ENCODE measurements at regions not wholly inside any gene's neighbourhood (a gene's known extent, or its start where the extent isn't known, plus 50 kb on each side); places are given as distances from the start of the nearest gene placed in this dataset.
"Not testable (repeated sequence)": the region's sequence is repeated elsewhere in the genome, so short reads cannot be mapped to it uniquely, and the experiment has no call there.

- no peak overlapping the region for H3K9ac ChIP-seq (ENCODE audit: low read length)
- DNase-seq (ENCODE audit: low read depth): no peak
- no peaks in the 10 kb centered on the region for H3K36me3 ChIP-seq (ENCODE audit: control insufficient read depth, insufficient read depth, low read length, severe bottlenecking)
- H3K4me1 ChIP-seq (ENCODE audit: control insufficient read depth, insufficient read depth, low read length): no peaks in the 10 kb centered on the region
- H3K4me3 ChIP-seq (ENCODE audit: low read length): no peak overlapping the region
- no peaks in the 10 kb centered on the region for H3K27me3 ChIP-seq (replicated peaks; ENCODE audit: control insufficient read depth, insufficient read depth, low read length)
- peaks cover 7% of the 10 kb centered on the region for H3K9me3 ChIP-seq (ENCODE audit: control insufficient read depth, low read length)
Observed at GRCh38 chr4:13678186-13678924, 50.8 kb upstream of the BOD1L1 start.

- no peak for DNase-seq (ENCODE audit: low read depth)
- no peaks in the 10 kb centered on the region for H3K27me3 ChIP-seq (replicated peaks; ENCODE audit: control insufficient read depth, insufficient read depth, low read length)
- no peak overlapping the region for H3K4me3 ChIP-seq (ENCODE audit: low read length)
- H3K4me1 ChIP-seq (ENCODE audit: control insufficient read depth, insufficient read depth, low read length): no peaks in the 10 kb centered on the region
- H3K9me3 ChIP-seq (ENCODE audit: control insufficient read depth, low read length): peaks cover 9% of the 10 kb centered on the region
- no peaks in the 10 kb centered on the region for H3K36me3 ChIP-seq (ENCODE audit: control insufficient read depth, insufficient read depth, low read length, severe bottlenecking)
- H3K9ac ChIP-seq (ENCODE audit: low read length): no peak overlapping the region
Observed at GRCh38 chr4:13681570-13681969, 54.0 kb upstream of the BOD1L1 start.

GRCh38 chr4:13694256-13694655 is 66.7 kb upstream of the BOD1L1 start:
- Histone ChIP-seq H3K36me3 (ENCODE audit: control insufficient read depth, insufficient read depth, low read length, severe bottlenecking) (no peaks in the 10 kb centered on the region), H3K27me3 (replicated peaks; ENCODE audit: control insufficient read depth, insufficient read depth, low read length) (no peaks in the 10 kb centered on the region), H3K9ac (ENCODE audit: low read length) (no peak overlapping the region), H3K4me1 (ENCODE audit: control insufficient read depth, insufficient read depth, low read length) (no peaks in the 10 kb centered on the region), H3K4me3 (ENCODE audit: low read length) (no peak overlapping the region), H3K9me3 (ENCODE audit: control insufficient read depth, low read length) (peaks cover 11% of the 10 kb centered on the region)
- no peak for DNase-seq (ENCODE audit: low read depth)

DNA sequence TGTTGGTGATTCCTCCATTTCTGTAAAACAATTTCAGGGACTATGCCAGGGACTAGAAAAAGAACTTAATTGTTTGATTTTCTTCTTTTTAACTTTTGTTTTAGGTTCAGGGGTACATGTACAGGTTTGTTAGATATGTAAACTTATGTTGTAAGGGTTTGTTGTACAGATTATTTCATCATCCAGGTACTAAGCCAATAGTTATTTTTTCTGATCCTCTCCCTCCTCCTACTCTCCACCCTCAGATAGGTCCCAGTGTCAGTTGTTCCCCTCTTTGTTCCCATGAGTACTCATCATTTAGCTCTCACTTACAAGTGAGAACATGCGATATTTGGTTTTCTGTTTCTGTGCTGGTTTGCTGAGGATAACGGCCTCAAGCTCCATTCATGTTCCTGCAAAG is 70.8 kb upstream of the BOD1L1 start:
- Histone ChIP-seq H3K36me3 (ENCODE audit: control insufficient read depth, insufficient read depth, low read length, severe bottlenecking) (no peaks in the 10 kb centered on the region), H3K27me3 (replicated peaks; ENCODE audit: control insufficient read depth, insufficient read depth, low read length) (no peaks in the 10 kb centered on the region), H3K9ac (ENCODE audit: low read length) (no peak overlapping the region), H3K4me3 (ENCODE audit: low read length) (no peak overlapping the region), H3K9me3 (ENCODE audit: control insufficient read depth, low read length) (no peaks in the 10 kb centered on the region), H3K4me1 (ENCODE audit: control insufficient read depth, insufficient read depth, low read length) (peaks cover 22% of the 10 kb centered on the region)
- DNase-seq (ENCODE audit: low read depth): no peak

DNA sequence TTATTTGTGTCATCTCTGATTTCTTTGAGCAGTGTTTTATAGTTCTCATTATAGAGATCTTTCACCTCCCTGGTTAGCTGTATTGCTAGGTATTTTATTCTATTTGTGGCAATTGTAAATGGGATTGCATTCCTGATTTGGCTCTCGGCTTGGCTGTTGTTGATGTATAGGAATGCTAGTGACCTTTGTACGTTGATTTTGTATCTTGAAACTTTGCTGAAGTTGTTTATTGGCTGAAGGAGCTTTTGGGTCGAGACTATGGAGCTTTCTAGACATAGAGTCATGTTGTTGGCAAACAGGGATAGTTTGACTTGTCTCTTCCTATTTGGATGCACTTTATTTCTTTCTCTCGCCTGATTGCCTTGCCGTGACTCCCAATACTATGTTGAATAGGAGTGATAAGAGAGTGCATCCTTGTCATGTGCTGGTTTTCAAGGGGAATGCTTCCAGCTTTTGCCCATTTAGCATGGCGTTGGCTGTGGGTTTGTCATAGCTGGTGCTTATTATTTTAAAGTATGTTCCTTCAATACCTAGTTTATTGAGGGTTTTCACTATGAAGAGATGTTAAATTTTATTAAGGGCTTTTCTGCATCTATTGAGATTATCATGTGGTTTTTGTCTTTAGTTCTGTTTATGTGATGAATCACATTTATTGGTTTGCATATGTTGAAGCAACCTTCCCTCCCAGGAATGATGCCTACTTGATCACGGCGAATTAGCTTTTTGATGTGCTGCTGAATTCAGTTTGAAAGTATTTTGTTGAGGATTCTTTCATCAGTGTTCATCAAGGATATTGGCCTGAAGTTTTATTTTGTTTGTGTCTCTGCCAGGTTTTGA is 72.7 kb upstream of the BOD1L1 start:
- Histone ChIP-seq H3K4me3 (ENCODE audit: low read length) (no peak overlapping the region), H3K9ac (ENCODE audit: low read length) (no peak overlapping the region), H3K36me3 (ENCODE audit: control insufficient read depth, insufficient read depth, low read length, severe bottlenecking) (no peaks in the 10 kb centered on the region), H3K27me3 (replicated peaks; ENCODE audit: control insufficient read depth, insufficient read depth, low read length) (no peaks in the 10 kb centered on the region), H3K4me1 (ENCODE audit: control insufficient read depth, insufficient read depth, low read length) (peaks cover 22% of the 10 kb centered on the region), H3K9me3 (ENCODE audit: control insufficient read depth, low read length) (no peaks in the 10 kb centered on the region)
- DNase-seq (ENCODE audit: low read depth): peak; percentile 59

- H3K9ac ChIP-seq (ENCODE audit: low read length); H3K27me3 ChIP-seq (replicated peaks; ENCODE audit: control insufficient read depth, insufficient read depth, low read length); H3K4me3 ChIP-seq (ENCODE audit: low read length); H3K36me3 ChIP-seq (ENCODE audit: control insufficient read depth, insufficient read depth, low read length, severe bottlenecking); H3K9me3 ChIP-seq (ENCODE audit: control insufficient read depth, low read length); DNase-seq (ENCODE audit: low read depth): not testable (repeated sequence)
- H3K4me1 ChIP-seq (ENCODE audit: control insufficient read depth, insufficient read depth, low read length): peaks cover 24% of the 10 kb centered on the region
Observed at GRCh38 chr4:13700858-13701140, 73.3 kb upstream of the BOD1L1 start.

DNA sequence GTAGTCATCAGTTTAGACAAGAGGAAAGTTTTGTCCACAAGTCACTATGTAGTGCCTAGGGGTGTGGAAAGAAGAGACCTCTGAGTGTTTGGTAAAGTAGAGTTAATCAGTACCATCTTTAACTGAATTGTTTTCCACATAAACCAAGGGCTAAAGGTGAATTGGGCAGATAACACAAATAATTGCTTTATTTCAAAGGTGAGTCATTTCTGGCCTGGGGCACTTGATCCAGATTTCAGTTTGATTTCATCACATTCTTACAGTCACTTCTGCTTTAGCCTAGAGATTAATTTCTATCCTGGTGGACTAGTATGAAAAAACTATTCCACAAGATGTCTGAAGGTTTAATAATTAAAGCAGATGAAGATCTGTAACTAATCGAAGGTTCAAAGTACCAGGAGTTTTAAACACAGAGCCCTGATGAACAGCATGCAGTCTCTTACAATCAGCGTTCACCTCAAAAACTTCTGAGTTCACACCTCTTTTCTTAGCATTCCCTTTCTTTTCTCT is 74.5 kb upstream of the BOD1L1 start:
- no peaks in the 10 kb centered on the region for H3K27me3 ChIP-seq (replicated peaks; ENCODE audit: control insufficient read depth, insufficient read depth, low read length)
- H3K9me3 ChIP-seq (ENCODE audit: control insufficient read depth, low read length): no peaks in the 10 kb centered on the region
- H3K4me1 ChIP-seq (ENCODE audit: control insufficient read depth, insufficient read depth, low read length): peaks cover 26% of the 10 kb centered on the region
- DNase-seq (ENCODE audit: low read depth): peak; percentile 72
- H3K36me3 ChIP-seq (ENCODE audit: control insufficient read depth, insufficient read depth, low read length, severe bottlenecking): no peaks in the 10 kb centered on the region
- peak overlapping the region; percentile 34 for H3K9ac ChIP-seq (ENCODE audit: low read length)
- H3K4me3 ChIP-seq (ENCODE audit: low read length): no peak overlapping the region

GRCh38 chr4:13703096-13703495 is 75.6 kb upstream of the BOD1L1 start:
- H3K27me3 ChIP-seq (replicated peaks; ENCODE audit: control insufficient read depth, insufficient read depth, low read length): no peaks in the 10 kb centered on the region
- H3K9me3 ChIP-seq (ENCODE audit: control insufficient read depth, low read length): no peaks in the 10 kb centered on the region
- no peak overlapping the region for H3K9ac ChIP-seq (ENCODE audit: low read length)
- H3K36me3 ChIP-seq (ENCODE audit: control insufficient read depth, insufficient read depth, low read length, severe bottlenecking): no peaks in the 10 kb centered on the region
- H3K4me3 ChIP-seq (ENCODE audit: low read length): no peak overlapping the region
- H3K4me1 ChIP-seq (ENCODE audit: control insufficient read depth, insufficient read depth, low read length): peaks cover 26% of the 10 kb centered on the region
- DNase-seq (ENCODE audit: low read depth): no peak

- H3K27me3 ChIP-seq (replicated peaks; ENCODE audit: control insufficient read depth, insufficient read depth, low read length): no peaks in the 10 kb centered on the region
- no peak for DNase-seq (ENCODE audit: low read depth)
- H3K4me1 ChIP-seq (ENCODE audit: control insufficient read depth, insufficient read depth, low read length): peaks cover 26% of the 10 kb centered on the region
- no peak overlapping the region for H3K9ac ChIP-seq (ENCODE audit: low read length)
- H3K4me3 ChIP-seq (ENCODE audit: low read length): no peak overlapping the region
- H3K36me3 ChIP-seq (ENCODE audit: control insufficient read depth, insufficient read depth, low read length, severe bottlenecking): no peaks in the 10 kb centered on the region
- H3K9me3 ChIP-seq (ENCODE audit: control insufficient read depth, low read length): no peaks in the 10 kb centered on the region
Observed at GRCh38 chr4:13704035-13704434, 76.5 kb upstream of the BOD1L1 start.

- H3K36me3 ChIP-seq (ENCODE audit: control insufficient read depth, insufficient read depth, low read length, severe bottlenecking): no peaks in the 10 kb centered on the region
- H3K4me3 ChIP-seq (ENCODE audit: low read length): no peak overlapping the region
- H3K9ac ChIP-seq (ENCODE audit: low read length): no peak overlapping the region
- peaks cover 26% of the 10 kb centered on the region for H3K4me1 ChIP-seq (ENCODE audit: control insufficient read depth, insufficient read depth, low read length)
- H3K27me3 ChIP-seq (replicated peaks; ENCODE audit: control insufficient read depth, insufficient read depth, low read length): no peaks in the 10 kb centered on the region
- H3K9me3 ChIP-seq (ENCODE audit: control insufficient read depth, low read length): no peaks in the 10 kb centered on the region
- DNase-seq (ENCODE audit: low read depth): no peak
Observed at GRCh38 chr4:13704761-13705160, 77.2 kb upstream of the BOD1L1 start.

GRCh38 chr4:13705521-13706041 is 78.1 kb upstream of the BOD1L1 start:
- H3K4me3 ChIP-seq (ENCODE audit: low read length): no peak overlapping the region
- H3K9me3 ChIP-seq (ENCODE audit: control insufficient read depth, low read length): no peaks in the 10 kb centered on the region
- no peaks in the 10 kb centered on the region for H3K27me3 ChIP-seq (replicated peaks; ENCODE audit: control insufficient read depth, insufficient read depth, low read length)
- H3K4me1 ChIP-seq (ENCODE audit: control insufficient read depth, insufficient read depth, low read length): peaks cover 20% of the 10 kb centered on the region
- H3K9ac ChIP-seq (ENCODE audit: low read length): no peak overlapping the region
- H3K36me3 ChIP-seq (ENCODE audit: control insufficient read depth, insufficient read depth, low read length, severe bottlenecking): no peaks in the 10 kb centered on the region
- peak; percentile 12 for DNase-seq (ENCODE audit: low read depth)
